ENCODE measurements at regions not wholly inside any gene's neighbourhood (a gene's known extent, or its start where the extent isn't known, plus 50 kb on each side); places are given as distances from the start of the nearest gene placed in this dataset.
"Not testable (repeated sequence)": the region's sequence is repeated elsewhere in the genome, so short reads cannot be mapped to it uniquely, and the experiment has no call there.

GRCh38 chr1:149635290-149635899 is 51.7 kb downstream of the PPIAL4C start:
- not testable (repeated sequence) for DNase-seq

GRCh38 chr1:149636286-149637122 is 52.9 kb downstream of the PPIAL4C start:
- DNase-seq = peak; percentile 97

GRCh38 chr1:149638481-149638880 is 54.8 kb downstream of the PPIAL4C start:
- not testable (repeated sequence) for DNase-seq

GRCh38 chr1:149638901-149639658 is 55.4 kb downstream of the PPIAL4C start:
- not testable (repeated sequence) for DNase-seq

- DNase-seq = not testable (repeated sequence)
Measured at GRCh38 chr1:149641179-149641578, 57.5 kb downstream of the PPIAL4C start.

GRCh38 chr1:149644818-149645217 is 61.2 kb downstream of the PPIAL4C start:
- DNase-seq = not testable (repeated sequence)

GRCh38 chr1:149646360-149647017 is 62.8 kb downstream of the PPIAL4C start:
- DNase-seq = peak; percentile 53

- peak; percentile 53 for DNase-seq
Measured at GRCh38 chr1:149647018-149647373, 63.3 kb downstream of the PPIAL4C start.

GRCh38 chr1:149657750-149658149 is 74.1 kb downstream of the PPIAL4C start:
- not testable (repeated sequence) for DNase-seq

- DNase-seq = not testable (repeated sequence)
Measured at GRCh38 chr1:149658175-149658574, 74.5 kb downstream of the PPIAL4C start.

GRCh38 chr1:149664624-149665023 is 81.0 kb downstream of the PPIAL4C start:
- DNase-seq = peak; percentile 60

- not testable (repeated sequence) for DNase-seq
Measured at GRCh38 chr1:149665033-149665432, 81.4 kb downstream of the PPIAL4C start.

- DNase-seq = not testable (repeated sequence)
Measured at GRCh38 chr1:149665528-149665927, 81.9 kb downstream of the PPIAL4C start.

GRCh38 chr1:149673231-149673909 is 89.7 kb downstream of the PPIAL4C start:
- peak; percentile 43 for DNase-seq

- DNase-seq = not testable (repeated sequence)
Measured at GRCh38 chr1:149674921-149675320, 91.3 kb downstream of the PPIAL4C start.

GRCh38 chr1:149677359-149677758 is 93.7 kb downstream of the PPIAL4C start:
- DNase-seq = not testable (repeated sequence)

GRCh38 chr1:149686593-149687238 is 95.8 kb upstream of the FCGR1A start:
- DNase-seq = not testable (repeated sequence)

- not testable (repeated sequence) for DNase-seq
Measured at GRCh38 chr1:149691399-149691798, 91.1 kb upstream of the FCGR1A start.

GRCh38 chr1:149692804-149693539 is 89.5 kb upstream of the FCGR1A start:
- not testable (repeated sequence) for DNase-seq

GRCh38 chr1:149695066-149695465 is 87.4 kb upstream of the FCGR1A start:
- not testable (repeated sequence) for DNase-seq

- not testable (repeated sequence) for DNase-seq
Measured at GRCh38 chr1:149700220-149700619, 82.3 kb upstream of the FCGR1A start.
